Spinal cord (tissue), 9 donors: ENCODE measurements at regions not wholly inside any gene's neighbourhood (a gene's known extent, or its start where the extent isn't known, plus 50 kb on each side); places are given as distances from the start of the nearest gene placed in this dataset.
A peak's percentile ranks its signal among the peaks of the same experiment; 100 is the strongest.

Experiments used
- DNase-seq, 6 donors: peaks; one replicate each; pipeline versions ENCODE4 v3.0.0 to v3.0.0-alpha.2; 2013 to 2015; ENCODE audit warnings: low spot score in 6 of 6, low read depth in 4 of 6
- H3K27ac ChIP-seq: one replicate; pipeline ENCODE4 v1.5.1; 2013; ENCODE audit warnings: low read depth, low read length, control low read depth
- H3K27me3 ChIP-seq: one replicate; pipeline ENCODE4 v1.6.1; 2013; ENCODE audit warnings: low read length; ENCODE audit not compliant: control insufficient read depth, insufficient read depth
- H3K36me3 ChIP-seq: one replicate; pipeline ENCODE4 v1.6.1; 2013; ENCODE audit warnings: low read length; ENCODE audit not compliant: control insufficient read depth, insufficient read depth
- H3K4me1 ChIP-seq: one replicate; pipeline ENCODE4 v1.6.1; 2013; ENCODE audit warnings: low read length; ENCODE audit not compliant: control insufficient read depth, insufficient read depth
- H3K4me3 ChIP-seq: one replicate; pipeline ENCODE4 v1.5.1; 2013; ENCODE audit warnings: low read depth, low read length, control low read depth
- H3K9me3 ChIP-seq: one replicate; pipeline ENCODE4 v1.6.1; 2013; ENCODE audit warnings: low read length; ENCODE audit not compliant: control insufficient read depth, insufficient read depth
- WGBS: methylation state at CpG from one replicate; pipeline ENCODE4 v1.1.5; 2013; ENCODE audit warnings: missing lambda C conversion rate; ENCODE audit not compliant: insufficient coverage; 5-methylcytosine and 5-hydroxymethylcytosine counted together
- donor health status: healthy.

DNA sequence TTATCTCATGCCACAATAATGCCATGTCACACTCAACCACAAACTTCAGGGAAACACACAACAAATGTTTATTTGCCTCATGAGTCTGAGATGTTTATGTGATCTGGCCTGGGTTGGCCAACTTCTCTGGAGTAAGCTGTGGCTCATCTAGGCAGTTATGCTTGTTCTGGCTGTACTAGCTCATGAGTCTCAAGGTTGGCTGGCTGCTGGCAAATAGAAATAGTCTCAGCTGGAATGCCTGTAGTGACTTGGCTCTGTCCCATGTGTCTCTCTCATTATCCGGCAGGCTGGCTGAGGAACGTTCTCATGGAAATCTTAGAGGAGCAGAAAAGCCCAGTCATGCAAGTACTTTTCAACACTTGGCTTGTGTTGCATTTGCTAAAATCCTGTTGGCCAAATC is 234.9 kb upstream of the CDH2 start:
- no peaks in the 10 kb centered on the region for H3K4me1 ChIP-seq
- H3K27me3 ChIP-seq: no peaks in the 10 kb centered on the region
- H3K9me3 ChIP-seq: no peaks in the 10 kb centered on the region
- 18% methylated on average over 2 of the region's 2 CpGs for WGBS
- no peak overlapping the region for H3K4me3 ChIP-seq
- no peak overlapping the region for H3K27ac ChIP-seq
- peak in 2 of 6 donors; percentile 22 to 70 for DNase-seq
- no peaks in the 10 kb centered on the region for H3K36me3 ChIP-seq

- Histone ChIP-seq H3K4me3 (no peak overlapping the region), H3K27me3 (no peaks in the 10 kb centered on the region), H3K4me1 (no peaks in the 10 kb centered on the region), H3K36me3 (no peaks in the 10 kb centered on the region), H3K9me3 (no peaks in the 10 kb centered on the region), H3K27ac (no peak overlapping the region)
- no CpG with 5 or more reads among the region's 1 CpG for WGBS
- DNase-seq: no peak
Measured at GRCh38 chr18:28409811-28410210, 232.9 kb upstream of the CDH2 start.

GRCh38 chr18:28408528-28408927 is 231.6 kb upstream of the CDH2 start:
- H3K4me3 ChIP-seq: no peak overlapping the region
- no peak overlapping the region for H3K27ac ChIP-seq
- DNase-seq: no peak
- no peaks in the 10 kb centered on the region for H3K27me3 ChIP-seq
- no peaks in the 10 kb centered on the region for H3K4me1 ChIP-seq
- H3K9me3 ChIP-seq: no peaks in the 10 kb centered on the region
- 75% methylated on average over 2 of the region's 2 CpGs for WGBS
- H3K36me3 ChIP-seq: no peaks in the 10 kb centered on the region

- no peak for DNase-seq
- WGBS: 100% methylated on average over 1 of the region's 1 CpG
- no peak overlapping the region for H3K4me3 ChIP-seq
- H3K27me3 ChIP-seq: no peaks in the 10 kb centered on the region
- H3K4me1 ChIP-seq: no peaks in the 10 kb centered on the region
- no peaks in the 10 kb centered on the region for H3K9me3 ChIP-seq
- H3K27ac ChIP-seq: no peak overlapping the region
- no peaks in the 10 kb centered on the region for H3K36me3 ChIP-seq
Measured at GRCh38 chr18:28407681-28408080, 230.8 kb upstream of the CDH2 start.

- Histone ChIP-seq H3K36me3 (no peaks in the 10 kb centered on the region), H3K4me3 (no peak overlapping the region), H3K9me3 (no peaks in the 10 kb centered on the region), H3K27me3 (no peaks in the 10 kb centered on the region), H3K27ac (no peak overlapping the region), H3K4me1 (no peaks in the 10 kb centered on the region)
- WGBS: no CpG with 5 or more reads among the region's 3 CpGs
- peak in 2 of 6 donors; percentile 28 to 55 for DNase-seq
Measured at GRCh38 chr18:28406533-28406932, 229.6 kb upstream of the CDH2 start.

DNA sequence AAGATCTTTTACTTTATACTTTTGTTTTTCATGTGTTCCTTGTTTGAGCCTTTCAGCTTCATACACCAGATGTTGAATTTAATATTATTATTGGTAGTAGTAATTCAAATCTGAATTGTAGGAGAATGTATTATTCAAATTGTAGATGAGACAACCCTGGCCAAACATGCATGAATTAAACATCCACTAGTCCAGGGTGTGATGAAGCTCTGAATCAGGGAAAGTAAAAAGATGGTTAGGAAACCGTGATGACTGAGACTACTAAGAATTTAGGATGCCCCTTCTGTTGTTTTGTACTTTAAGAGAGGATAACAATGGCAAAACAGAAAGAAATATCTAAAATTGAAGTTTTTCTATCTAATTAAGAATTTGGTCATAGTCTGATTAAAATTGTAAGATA is 227.8 kb upstream of the CDH2 start:
- Histone ChIP-seq H3K4me1 (no peaks in the 10 kb centered on the region), H3K4me3 (no peak overlapping the region), H3K36me3 (no peaks in the 10 kb centered on the region), H3K27me3 (no peaks in the 10 kb centered on the region), H3K9me3 (no peaks in the 10 kb centered on the region), H3K27ac (no peak overlapping the region)
- DNase-seq: no peak
- WGBS: no CpG with 5 or more reads among the region's 1 CpG

DNA sequence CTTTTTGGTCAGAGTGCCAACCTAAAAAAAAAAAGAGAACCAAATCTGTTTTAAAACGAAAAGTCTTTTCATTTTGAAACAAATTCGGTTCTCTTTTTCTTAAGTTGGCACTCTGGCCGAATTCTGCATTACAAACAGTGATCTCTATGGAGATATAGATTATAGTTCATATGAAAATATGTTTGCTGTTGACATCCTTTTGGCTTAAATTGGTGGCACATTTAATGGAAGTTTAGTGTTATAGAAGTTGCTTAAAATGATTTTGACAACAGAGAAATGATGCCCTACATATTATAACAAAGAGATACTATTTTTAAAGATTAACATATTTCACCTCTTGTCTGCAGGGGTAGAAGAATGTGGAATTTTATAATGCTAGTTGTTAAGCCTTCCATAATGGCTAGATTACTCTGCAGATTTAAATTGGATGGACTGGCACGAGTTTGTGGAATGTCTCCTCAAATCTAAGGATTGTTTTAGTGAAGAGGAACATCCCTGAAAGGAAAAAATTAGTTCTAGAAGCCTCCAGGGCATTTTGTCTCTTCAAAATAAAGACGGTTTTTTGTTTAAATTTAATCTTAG is 222.9 kb upstream of the CDH2 start:
- Histone ChIP-seq H3K27me3 (no peaks in the 10 kb centered on the region), H3K4me1 (no peaks in the 10 kb centered on the region), H3K9me3 (no peaks in the 10 kb centered on the region), H3K27ac (no peak overlapping the region), H3K36me3 (no peaks in the 10 kb centered on the region), H3K4me3 (no peak overlapping the region)
- 88% methylated on average over 1 of the region's 5 CpGs for WGBS
- no peak for DNase-seq

- no peaks in the 10 kb centered on the region for H3K36me3 ChIP-seq
- H3K27me3 ChIP-seq: no peaks in the 10 kb centered on the region
- WGBS: no CpG with 5 or more reads among the region's 1 CpG
- H3K4me3 ChIP-seq: no peak overlapping the region
- no peaks in the 10 kb centered on the region for H3K4me1 ChIP-seq
- no peaks in the 10 kb centered on the region for H3K9me3 ChIP-seq
- DNase-seq: no peak
- no peak overlapping the region for H3K27ac ChIP-seq
Measured at GRCh38 chr18:28398471-28398870, 221.5 kb upstream of the CDH2 start.

DNA sequence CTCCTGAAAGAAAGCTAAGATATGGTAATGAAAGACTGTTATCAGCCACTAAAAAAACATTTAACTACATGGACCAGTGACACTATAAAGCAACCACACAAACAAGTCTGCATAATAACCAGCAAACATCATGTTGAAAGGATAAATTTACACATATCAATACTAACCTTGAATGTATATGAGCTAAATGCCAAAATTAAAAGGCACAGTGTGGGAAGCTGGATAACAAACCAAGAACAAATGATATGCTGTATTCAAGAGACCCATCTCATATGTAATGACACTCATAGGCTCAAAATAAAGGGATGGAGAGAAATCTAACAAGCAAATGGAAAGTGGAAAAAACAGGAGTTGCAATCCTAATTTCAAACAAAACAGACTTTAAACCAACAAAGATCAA is 213.1 kb upstream of the CDH2 start:
- no peaks in the 10 kb centered on the region for H3K36me3 ChIP-seq
- no peaks in the 10 kb centered on the region for H3K4me1 ChIP-seq
- peaks cover 8% of the 10 kb centered on the region for H3K9me3 ChIP-seq
- no peak overlapping the region for H3K4me3 ChIP-seq
- H3K27ac ChIP-seq: no peak overlapping the region
- no peak for DNase-seq
- H3K27me3 ChIP-seq: no peaks in the 10 kb centered on the region

DNA sequence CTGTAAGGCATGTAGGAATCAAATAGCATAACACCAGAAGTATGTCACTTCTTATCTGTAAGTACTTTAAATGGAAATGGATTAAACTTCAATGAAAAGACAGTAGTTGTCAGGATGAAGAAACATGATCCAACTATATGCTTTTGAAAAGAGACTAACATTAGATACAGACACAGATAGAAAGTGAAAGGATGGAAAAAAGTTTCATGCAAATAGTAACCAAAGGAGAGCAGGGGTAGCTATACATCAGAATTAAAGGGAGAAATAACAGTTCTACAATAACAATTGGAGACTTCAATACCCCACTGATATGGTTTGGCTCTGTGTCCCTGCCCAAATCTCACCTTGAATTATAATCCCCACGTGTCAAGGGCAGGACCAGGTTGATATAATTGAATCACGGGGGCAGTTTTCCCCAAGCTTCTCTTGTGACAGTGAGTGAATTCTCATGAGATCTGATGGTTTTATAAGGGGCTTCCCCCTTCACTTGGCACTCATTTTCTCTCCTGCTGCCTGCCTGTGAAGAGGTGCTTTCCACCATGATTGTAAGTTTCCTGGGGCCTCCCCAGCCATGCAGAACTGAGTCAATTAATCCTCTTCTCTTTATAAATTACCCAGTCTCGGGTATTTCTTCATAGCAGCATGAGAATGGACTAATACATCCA is 205.4 kb upstream of the CDH2 start:
- DNase-seq: no peak
- Histone ChIP-seq H3K36me3 (no peaks in the 10 kb centered on the region), H3K27ac (no peak overlapping the region), H3K9me3 (no peaks in the 10 kb centered on the region), H3K4me1 (no peaks in the 10 kb centered on the region), H3K27me3 (no peaks in the 10 kb centered on the region), H3K4me3 (no peak overlapping the region)
- no CpG with 5 or more reads among the region's 3 CpGs for WGBS
